COLO829 (cell line): ENCODE measurements at regions not wholly inside any gene's neighbourhood (a gene's known extent, or its start where the extent isn't known, plus 50 kb on each side); places are given as distances from the start of the nearest gene placed in this dataset.
"Not testable (repeated sequence)": the region's sequence is repeated elsewhere in the genome, so short reads cannot be mapped to it uniquely, and the experiment has no call there.

ENCODE experiments used
- DNase-seq: peaks from one replicate; pipeline ENCODE4 v3.0.0; 2012; ENCODE audit warnings: low spot score

- no peak for DNase-seq
These were observed 860.5 kb downstream of the NCAM2 start for GRCh38 chr21:21858502-21859334.

GRCh38 chr21:21860888-21861287 is 862.7 kb downstream of the NCAM2 start:
- DNase-seq = peak; percentile 13

- DNase-seq = no peak
These were observed 866.2 kb downstream of the NCAM2 start for GRCh38 chr21:21864321-21864840.

DNA sequence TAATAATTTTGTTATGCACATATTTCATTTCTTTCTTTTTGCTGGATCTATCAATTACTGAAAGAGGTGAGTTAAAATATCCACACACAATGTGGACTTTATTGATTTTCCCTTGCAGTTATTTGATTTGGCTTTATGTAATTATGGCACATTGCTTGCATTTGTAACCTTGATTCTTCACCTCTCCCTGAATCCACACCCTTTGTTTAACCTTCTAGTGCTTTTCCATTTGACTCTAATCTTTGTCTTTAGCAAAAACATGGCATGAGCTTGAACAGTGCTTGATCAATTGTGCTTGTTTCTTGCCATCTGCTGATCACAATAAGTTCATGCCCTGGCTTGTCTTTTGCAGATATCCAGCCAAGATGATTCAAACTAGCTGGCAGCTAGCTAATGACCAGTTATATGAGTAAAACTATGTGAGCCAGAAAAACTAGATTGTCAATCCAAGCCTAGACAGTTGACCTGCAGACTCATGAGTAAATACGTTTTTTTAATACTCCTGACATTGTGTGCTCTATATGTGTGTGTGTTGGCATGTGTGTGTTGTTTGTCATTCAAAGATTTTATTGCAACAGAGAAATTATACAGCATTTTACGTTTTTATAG is 899.2 kb downstream of the NCAM2 start:
- DNase-seq = no peak

GRCh38 chr21:21898801-21899200 is 900.6 kb downstream of the NCAM2 start:
- no peak for DNase-seq

DNA sequence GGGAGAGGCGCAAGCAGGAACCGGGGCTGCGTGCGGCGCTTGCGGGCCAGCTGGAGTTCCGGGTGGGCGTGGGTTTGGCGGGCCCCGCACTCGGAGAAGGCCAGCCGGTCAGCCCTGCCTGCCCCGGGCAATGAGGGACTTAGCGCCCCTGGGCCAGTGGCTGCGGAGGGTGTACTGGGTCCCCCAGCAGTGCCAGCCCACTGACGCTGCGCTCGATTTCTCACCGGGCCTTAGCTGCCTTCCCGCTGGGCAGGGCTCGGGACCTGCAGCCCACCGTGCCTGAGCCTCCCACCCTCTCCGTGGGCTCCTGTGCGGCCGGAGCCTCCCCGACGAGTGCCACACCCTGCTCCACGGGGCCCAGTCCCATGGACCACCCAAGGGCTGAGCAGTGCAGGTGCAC is 904.2 kb downstream of the NCAM2 start:
- DNase-seq = not testable (repeated sequence)

- DNase-seq = no peak
These were observed 909.1 kb downstream of the NCAM2 start for GRCh38 chr21:21907271-21907670.

- no peak for DNase-seq
These were observed 917.6 kb downstream of the NCAM2 start for GRCh38 chr21:21915816-21916215.

GRCh38 chr21:21921410-21922232 is 923.4 kb downstream of the NCAM2 start:
- no peak for DNase-seq

- DNase-seq = no peak
These were observed 931.0 kb downstream of the NCAM2 start for GRCh38 chr21:21929226-21929625.

DNA sequence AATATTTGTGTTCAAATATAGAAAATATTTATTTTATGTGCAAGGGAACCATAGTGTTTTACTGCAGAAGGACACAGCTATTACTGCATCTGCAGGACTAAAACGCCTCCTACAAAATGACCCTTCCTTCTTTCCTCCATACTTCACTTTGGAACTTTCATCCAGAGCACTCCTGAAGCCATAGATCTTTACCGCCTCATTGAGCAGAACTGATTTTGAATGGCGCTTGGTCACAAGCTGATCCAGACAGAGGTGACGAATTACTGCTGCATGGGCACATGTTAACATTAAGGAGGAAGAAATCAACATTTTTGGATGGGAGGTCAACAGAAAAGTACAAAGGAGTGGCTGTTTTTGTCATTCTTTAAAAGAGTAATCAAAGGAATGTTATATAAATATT is 931.6 kb downstream of the NCAM2 start:
- DNase-seq = no peak

- no peak for DNase-seq
These were observed 954.4 kb downstream of the NCAM2 start for GRCh38 chr21:21952566-21952965.

GRCh38 chr21:21955204-21955603 is 957.0 kb downstream of the NCAM2 start:
- no peak for DNase-seq

DNA sequence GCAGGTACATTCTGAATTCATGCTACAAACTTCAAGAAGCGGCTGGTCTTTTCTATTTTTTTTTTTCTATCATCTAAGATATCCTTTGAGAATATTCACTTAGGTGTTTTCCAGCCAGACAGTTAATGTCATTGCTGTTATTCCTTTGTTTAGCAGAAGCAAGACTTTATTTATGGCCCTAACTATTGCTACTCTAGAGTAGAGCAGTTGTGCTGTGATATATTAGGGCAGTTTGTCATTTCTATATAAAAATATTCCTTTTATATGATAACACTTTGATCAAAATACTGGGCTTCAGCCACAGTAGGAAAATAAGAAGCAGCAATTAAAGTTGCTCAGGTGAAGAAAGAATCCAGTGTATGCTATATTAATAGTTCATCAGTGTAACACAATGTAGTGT is 959.3 kb downstream of the NCAM2 start:
- DNase-seq = no peak

GRCh38 chr21:21963911-21964310 is 965.7 kb downstream of the NCAM2 start:
- DNase-seq = no peak

GRCh38 chr21:21968810-21969209 is 970.6 kb downstream of the NCAM2 start:
- no peak for DNase-seq

- DNase-seq = no peak
These were observed 971.0 kb downstream of the NCAM2 start for GRCh38 chr21:21969211-21969610.

- DNase-seq = peak; percentile 40
These were observed 973.2 kb downstream of the NCAM2 start for GRCh38 chr21:21971384-21971783.

DNA sequence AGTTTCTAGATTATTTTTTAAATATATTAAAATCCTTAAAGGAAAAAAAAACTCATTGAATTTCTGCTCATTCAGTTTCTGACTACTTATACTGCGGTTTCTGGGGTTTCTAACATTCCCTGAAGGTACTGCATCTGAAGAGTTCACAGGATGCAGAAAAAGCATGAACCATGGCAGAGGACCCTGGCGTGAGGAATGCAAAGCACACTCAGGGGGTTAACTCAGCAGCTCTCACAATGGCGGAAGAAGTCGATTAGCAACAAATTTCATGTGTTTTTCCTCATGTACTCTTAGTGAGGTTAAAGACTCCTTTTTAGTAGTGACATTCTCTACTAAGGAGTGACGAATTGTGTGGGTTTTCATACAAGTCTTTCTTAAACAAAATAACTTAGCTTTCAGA is 975.6 kb downstream of the NCAM2 start:
- no peak for DNase-seq

- no peak for DNase-seq
These were observed 998.7 kb downstream of the NCAM2 start for GRCh38 chr21:21996891-21997290.

DNA sequence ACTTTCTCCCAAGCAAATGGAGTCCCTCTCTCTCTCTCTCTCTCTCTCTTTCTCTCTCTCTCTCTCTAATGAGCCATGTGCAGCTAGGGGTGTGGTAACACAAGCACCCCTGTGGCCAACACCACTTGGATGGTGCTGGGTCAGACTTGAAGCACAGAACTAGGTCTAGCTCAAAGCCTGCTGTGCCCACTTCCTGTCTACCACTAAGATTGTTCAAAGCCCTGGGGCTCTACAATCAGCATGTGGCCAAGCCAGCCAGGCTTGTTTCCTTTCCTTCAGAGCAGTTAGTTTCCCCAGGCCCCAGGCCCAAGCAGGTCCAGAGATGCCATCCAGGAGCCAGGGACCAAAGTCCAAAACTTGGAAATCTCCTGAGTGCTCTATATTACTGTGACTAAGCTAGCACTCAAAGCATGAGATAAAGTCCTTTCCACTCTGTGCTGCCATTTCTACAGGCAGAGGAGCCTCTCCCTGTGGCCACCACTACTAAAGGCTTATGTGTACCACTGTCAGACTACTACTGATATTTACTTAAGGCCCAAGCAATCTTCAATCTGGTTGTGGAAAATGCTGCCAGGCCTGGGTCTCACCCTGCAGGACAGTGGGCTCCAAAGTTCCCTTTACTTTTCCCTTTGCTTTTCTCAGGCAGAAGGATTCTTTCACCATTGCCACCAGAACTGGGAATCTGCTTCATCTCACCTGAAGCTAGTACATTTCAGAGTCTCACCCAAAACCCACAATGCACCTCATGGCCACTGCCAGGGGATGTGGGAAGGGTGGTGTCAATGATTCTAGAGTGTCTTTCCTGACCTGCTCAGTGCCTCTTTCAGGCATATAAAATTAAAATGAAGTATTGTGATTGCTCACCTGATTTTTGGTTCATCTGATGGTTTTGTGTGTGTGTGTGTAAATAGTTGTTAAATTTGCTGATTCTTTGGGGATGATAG is 999.5 kb downstream of the NCAM2 start:
- no peak for DNase-seq
